ENCODE measurements at regions not wholly inside any gene's neighbourhood (a gene's known extent, or its start where the extent isn't known, plus 50 kb on each side); places are given as distances from the start of the nearest gene placed in this dataset.

- H3K4me3 ChIP-seq, result no peak overlapping the region
- WGBS, 4 donors, result 75 to 93% (median 87%) methylated on average over 3 of the region's 3 CpGs
- H3K36me3 ChIP-seq (replicated peaks in 1 of 2), result no peaks in the 10 kb centered on the region
- no peaks in the 10 kb centered on the region for H3K4me1 ChIP-seq (replicated peaks in 1 of 2)
- H3K9me3 ChIP-seq (replicated peaks in 1 of 3), result no peaks in the 10 kb centered on the region
- peaks cover 8% of the 10 kb centered on the region for H3K27me3 ChIP-seq
- H3K27ac ChIP-seq, result no peak overlapping the region
- DNase-seq, result no peak
- no peak for TF ChIP-seq POLR2A (IDR thresholded peaks at IDR 0.05)
- TF ChIP-seq CTCF (IDR thresholded peaks at IDR 0.05), result no peak
- intact Hi-C loops (cut with DNase I), result no loop called here
Observed at GRCh38 chr13:26819046-26819445, 58.5 kb upstream of the GPR12 start.

GRCh38 chr13:26816881-26817280 lies 56.3 kb upstream of the GPR12 start:
- intact Hi-C loops (cut with DNase I), result no loop called here

GRCh38 chr13:26813980-26814348 lies 53.4 kb upstream of the GPR12 start:
- Histone ChIP-seq H3K36me3 (replicated peaks in 1 of 2) (no peaks in the 10 kb centered on the region), H3K9me3 (replicated peaks in 1 of 3) (no peaks in the 10 kb centered on the region), H3K27me3 (peaks cover 8% of the 10 kb centered on the region), H3K4me3 (no peak overlapping the region), H3K4me1 (replicated peaks in 1 of 2) (no peaks in the 10 kb centered on the region), H3K27ac (no peak overlapping the region)
- intact Hi-C loops (cut with DNase I), result no loop called here
- WGBS, 4 donors, result 74 to 77% (median 76%) methylated on average over 6 of the region's 6 CpGs
- DNase-seq, result no peak
- TF ChIP-seq CTCF (IDR thresholded peaks at IDR 0.05), result no peak
- no peak for TF ChIP-seq POLR2A (IDR thresholded peaks at IDR 0.05)

More at GRCh38 chr13:26816881-26817280, 56.3 kb upstream of the GPR12 start:
- no peaks in the 10 kb centered on the region for H3K36me3 ChIP-seq (replicated peaks in 1 of 2)
- H3K27me3 ChIP-seq, result peaks cover 8% of the 10 kb centered on the region
- no peak overlapping the region for H3K27ac ChIP-seq
- H3K4me3 ChIP-seq, result no peak overlapping the region
- H3K9me3 ChIP-seq (replicated peaks in 1 of 3), result no peaks in the 10 kb centered on the region
- WGBS, 4 donors, result 67 to 86% (median 76%) methylated on average over 8 of the region's 8 CpGs
- H3K4me1 ChIP-seq (replicated peaks in 1 of 2), result no peaks in the 10 kb centered on the region
- DNase-seq, result no peak
- TF ChIP-seq POLR2A (IDR thresholded peaks at IDR 0.05) (no peak), CTCF (IDR thresholded peaks at IDR 0.05) (no peak)

- Histone ChIP-seq H3K4me1 (replicated peaks in 1 of 2) (no peaks in the 10 kb centered on the region), H3K36me3 (replicated peaks in 1 of 2) (no peaks in the 10 kb centered on the region), H3K4me3 (no peak overlapping the region), H3K27ac (no peak overlapping the region), H3K9me3 (replicated peaks in 1 of 3) (no peaks in the 10 kb centered on the region), H3K27me3 (peaks cover 8% of the 10 kb centered on the region)
- TF ChIP-seq POLR2A (IDR thresholded peaks at IDR 0.05) (no peak), CTCF (IDR thresholded peaks at IDR 0.05) (no peak)
- intact Hi-C loops (cut with DNase I), result no loop called here
- WGBS, 4 donors, result 40 to 55% (median 51%) methylated on average over 10 of the region's 10 CpGs
- no peak for DNase-seq
Observed at GRCh38 chr13:26813321-26813979, 52.9 kb upstream of the GPR12 start.

Data from adrenal gland (tissue), 9 donors.